Body of pancreas (tissue), 4 donors: ENCODE measurements at regions not wholly inside any gene's neighbourhood (a gene's known extent, or its start where the extent isn't known, plus 50 kb on each side); places are given as distances from the start of the nearest gene placed in this dataset.

Source experiments
- POLR2A ChIP-seq, 3 donors: fragments of 450-650 bp; IDR thresholded peaks; one replicate each; pipeline ENCODE4 v1.6.1; 2016; ENCODE audit warnings: antibody characterized with exemption in 3 of 3, mild to moderate bottlenecking in 2 of 3
- TF ChIP-seq, protein P1 (sequence below), 7 experiments: fragments of 450-650 bp in 4 of 7; fragments of 200-600 bp in 3 of 7; sonication (generic) in 3 of 7; IDR thresholded peaks; one replicate each; pipeline ENCODE4 v1.5.1; 2016 to 2019; ENCODE audit warnings: antibody characterized with exemption in 7 of 7

DNA sequence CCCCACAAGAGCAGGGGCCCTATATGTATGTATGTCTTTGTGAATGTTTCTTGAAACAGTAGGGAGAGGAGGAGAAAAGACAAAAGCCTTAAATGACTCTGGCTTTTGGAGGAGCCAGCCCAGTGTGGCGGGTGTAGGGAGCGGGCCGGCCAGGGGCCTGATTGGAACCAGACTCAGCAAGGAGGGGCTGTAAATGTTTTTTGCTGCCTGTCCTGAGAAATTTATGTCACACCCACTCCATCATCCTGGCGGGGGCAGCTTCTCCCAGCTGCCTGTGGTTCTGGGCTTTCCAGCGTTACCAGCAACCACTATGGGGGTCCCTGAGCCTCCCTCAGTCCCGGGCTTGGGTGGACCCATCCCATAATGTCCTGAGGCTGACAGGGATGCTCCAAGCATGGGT, 130.8 kb downstream of the PJA1 start:
- TF ChIP-seq, protein P1, sequence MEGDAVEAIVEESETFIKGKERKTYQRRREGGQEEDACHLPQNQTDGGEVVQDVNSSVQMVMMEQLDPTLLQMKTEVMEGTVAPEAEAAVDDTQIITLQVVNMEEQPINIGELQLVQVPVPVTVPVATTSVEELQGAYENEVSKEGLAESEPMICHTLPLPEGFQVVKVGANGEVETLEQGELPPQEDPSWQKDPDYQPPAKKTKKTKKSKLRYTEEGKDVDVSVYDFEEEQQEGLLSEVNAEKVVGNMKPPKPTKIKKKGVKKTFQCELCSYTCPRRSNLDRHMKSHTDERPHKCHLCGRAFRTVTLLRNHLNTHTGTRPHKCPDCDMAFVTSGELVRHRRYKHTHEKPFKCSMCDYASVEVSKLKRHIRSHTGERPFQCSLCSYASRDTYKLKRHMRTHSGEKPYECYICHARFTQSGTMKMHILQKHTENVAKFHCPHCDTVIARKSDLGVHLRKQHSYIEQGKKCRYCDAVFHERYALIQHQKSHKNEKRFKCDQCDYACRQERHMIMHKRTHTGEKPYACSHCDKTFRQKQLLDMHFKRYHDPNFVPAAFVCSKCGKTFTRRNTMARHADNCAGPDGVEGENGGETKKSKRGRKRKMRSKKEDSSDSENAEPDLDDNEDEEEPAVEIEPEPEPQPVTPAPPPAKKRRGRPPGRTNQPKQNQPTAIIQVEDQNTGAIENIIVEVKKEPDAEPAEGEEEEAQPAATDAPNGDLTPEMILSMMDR (IDR thresholded peaks at IDR 0.05), result no peak
- no peak for TF ChIP-seq POLR2A (IDR thresholded peaks at IDR 0.05)
